ENCODE measurements at regions not wholly inside any gene's neighbourhood (a gene's known extent, or its start where the extent isn't known, plus 50 kb on each side); places are given as distances from the start of the nearest gene placed in this dataset.

DNA sequence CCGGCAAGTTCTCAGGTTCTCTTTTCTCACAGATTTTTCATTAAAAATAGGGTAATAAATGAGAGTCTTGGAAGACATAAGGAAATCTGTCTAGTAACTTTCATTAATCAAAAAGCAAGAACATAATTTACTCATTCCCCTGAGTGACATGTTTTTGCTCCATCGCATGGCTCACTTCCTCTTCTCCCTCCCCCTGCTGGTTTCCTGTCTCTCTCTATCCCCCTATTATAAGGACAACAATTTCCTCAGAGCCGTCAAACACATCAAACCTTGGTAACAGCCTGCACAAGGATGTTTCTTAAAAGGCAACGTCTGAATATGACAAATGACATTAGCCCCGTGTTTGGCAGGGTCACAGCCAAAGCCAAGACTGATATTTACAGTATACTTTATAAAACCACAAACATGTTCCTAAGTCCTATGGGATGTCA, 1149.6 kb downstream of the IGSF11 start:
- Histone ChIP-seq H2AK5ac (ENCODE audit: low read length) (no peak overlapping the region), H3K56ac (ENCODE audit: low read length) (no peak overlapping the region), H3K4me1 (ENCODE audit: control insufficient read depth, low read depth, low read length) (peaks cover 2% of the 10 kb centered on the region), H3K36me3 (ENCODE audit: control insufficient read depth, insufficient read depth, low read length) (no peaks in the 10 kb centered on the region), H2BK120ac (ENCODE audit: low read depth, low read length) (no peak overlapping the region), H3K4me2 (ENCODE audit: low read length) (no peak overlapping the region), H3K4ac (ENCODE audit: low read depth, low read length) (no peak overlapping the region), H2BK5ac (ENCODE audit: low read length) (no peak overlapping the region), H3K79me2 (ENCODE audit: control insufficient read depth, insufficient read depth, low read length) (no peaks in the 10 kb centered on the region), H3K18ac (ENCODE audit: low read length) (no peak overlapping the region), H4K5ac (ENCODE audit: low read length) (no peak overlapping the region), H3K23ac (ENCODE audit: low read length) (no peak overlapping the region), H3K27me3 (ENCODE audit: insufficient read depth, low read length, poor library complexity) (peaks cover 1% of the 10 kb centered on the region), H3K4me3 (ENCODE audit: low read length) (no peak overlapping the region), H2BK15ac (replicated peaks; ENCODE audit: low read depth) (no peak overlapping the region), H3K9ac (ENCODE audit: low read length) (no peak overlapping the region), H4K8ac (ENCODE audit: low read depth, low read length) (no peak overlapping the region), H3K27ac (ENCODE audit: low read depth, low read length) (no peak overlapping the region), H3K79me1 (ENCODE audit: low read length) (no peaks in the 10 kb centered on the region)
- no peak for DNase-seq
- WGBS (ENCODE audit: extremely low coverage, insufficient coverage, low lambda C conversion rate) = no CpG with 5 or more reads among the region's 5 CpGs

GRCh38 chr3:117886147-117886546, 1148.5 kb downstream of the IGSF11 start:
- Histone ChIP-seq H4K8ac (ENCODE audit: low read depth, low read length) (no peak overlapping the region), H3K79me2 (ENCODE audit: control insufficient read depth, insufficient read depth, low read length) (no peaks in the 10 kb centered on the region), H3K9ac (ENCODE audit: low read length) (no peak overlapping the region), H3K27me3 (ENCODE audit: insufficient read depth, low read length, poor library complexity) (peaks cover under 1% of the 10 kb centered on the region), H3K4ac (ENCODE audit: low read depth, low read length) (no peak overlapping the region), H2BK120ac (ENCODE audit: low read depth, low read length) (no peak overlapping the region), H3K27ac (ENCODE audit: low read depth, low read length) (no peak overlapping the region), H2AK5ac (ENCODE audit: low read length) (no peak overlapping the region), H2BK15ac (replicated peaks; ENCODE audit: low read depth) (no peak overlapping the region), H4K5ac (ENCODE audit: low read length) (no peak overlapping the region), H3K36me3 (ENCODE audit: control insufficient read depth, insufficient read depth, low read length) (no peaks in the 10 kb centered on the region), H3K4me2 (ENCODE audit: low read length) (no peak overlapping the region), H3K56ac (ENCODE audit: low read length) (no peak overlapping the region), H3K4me1 (ENCODE audit: control insufficient read depth, low read depth, low read length) (peaks cover 2% of the 10 kb centered on the region), H3K18ac (ENCODE audit: low read length) (no peak overlapping the region), H3K79me1 (ENCODE audit: low read length) (no peaks in the 10 kb centered on the region), H2BK5ac (ENCODE audit: low read length) (no peak overlapping the region), H3K23ac (ENCODE audit: low read length) (no peak overlapping the region), H3K4me3 (ENCODE audit: low read length) (no peak overlapping the region)
- no CpG with 5 or more reads among the region's 3 CpGs for WGBS (ENCODE audit: extremely low coverage, insufficient coverage, low lambda C conversion rate)
- DNase-seq = no peak

DNA sequence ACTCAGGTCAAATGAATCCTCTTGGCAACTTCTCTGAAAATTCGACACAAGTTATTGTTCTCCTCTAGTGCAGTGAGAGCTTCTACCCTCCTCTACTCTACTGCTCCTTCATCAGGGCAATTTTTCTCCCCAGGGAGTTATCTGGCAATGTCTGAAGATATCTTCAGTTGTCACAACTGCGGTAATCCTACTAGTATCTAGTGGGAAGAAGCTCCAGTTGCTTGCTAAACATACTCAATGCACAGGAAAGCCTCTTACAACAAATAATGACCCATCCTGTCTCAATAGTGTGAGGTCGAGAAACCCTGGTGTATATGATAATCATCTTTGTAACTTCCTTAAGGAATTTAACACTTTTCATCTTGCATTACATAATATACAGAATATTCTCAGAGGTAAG, 1147.6 kb downstream of the IGSF11 start:
- no CpG with 5 or more reads among the region's 3 CpGs for WGBS (ENCODE audit: extremely low coverage, insufficient coverage, low lambda C conversion rate)
- Histone ChIP-seq H3K4me1 (ENCODE audit: control insufficient read depth, low read depth, low read length) (peaks cover 2% of the 10 kb centered on the region), H3K9ac (ENCODE audit: low read length) (no peak overlapping the region), H3K4me3 (ENCODE audit: low read length) (no peak overlapping the region), H3K4ac (ENCODE audit: low read depth, low read length) (no peak overlapping the region), H3K79me2 (ENCODE audit: control insufficient read depth, insufficient read depth, low read length) (no peaks in the 10 kb centered on the region), H3K23ac (ENCODE audit: low read length) (no peak overlapping the region), H4K5ac (ENCODE audit: low read length) (no peak overlapping the region), H2BK120ac (ENCODE audit: low read depth, low read length) (no peak overlapping the region), H3K18ac (ENCODE audit: low read length) (no peak overlapping the region), H3K56ac (ENCODE audit: low read length) (no peak overlapping the region), H2AK5ac (ENCODE audit: low read length) (no peak overlapping the region), H4K8ac (ENCODE audit: low read depth, low read length) (no peak overlapping the region), H3K27me3 (ENCODE audit: insufficient read depth, low read length, poor library complexity) (no peaks in the 10 kb centered on the region), H2BK5ac (ENCODE audit: low read length) (no peak overlapping the region), H3K27ac (ENCODE audit: low read depth, low read length) (no peak overlapping the region), H3K79me1 (ENCODE audit: low read length) (no peaks in the 10 kb centered on the region), H2BK15ac (replicated peaks; ENCODE audit: low read depth) (no peak overlapping the region), H3K4me2 (ENCODE audit: low read length) (no peak overlapping the region), H3K36me3 (ENCODE audit: control insufficient read depth, insufficient read depth, low read length) (no peaks in the 10 kb centered on the region)
- DNase-seq = peak; percentile 61

- Histone ChIP-seq H3K4me1 (ENCODE audit: control insufficient read depth, low read depth, low read length) (peaks cover 2% of the 10 kb centered on the region), H3K4ac (ENCODE audit: low read depth, low read length) (no peak overlapping the region), H3K36me3 (ENCODE audit: control insufficient read depth, insufficient read depth, low read length) (no peaks in the 10 kb centered on the region), H3K79me1 (ENCODE audit: low read length) (no peaks in the 10 kb centered on the region), H2BK15ac (replicated peaks; ENCODE audit: low read depth) (no peak overlapping the region), H3K79me2 (ENCODE audit: control insufficient read depth, insufficient read depth, low read length) (no peaks in the 10 kb centered on the region), H4K8ac (ENCODE audit: low read depth, low read length) (no peak overlapping the region), H2BK5ac (ENCODE audit: low read length) (no peak overlapping the region), H3K27me3 (ENCODE audit: insufficient read depth, low read length, poor library complexity) (no peaks in the 10 kb centered on the region), H2AK5ac (ENCODE audit: low read length) (no peak overlapping the region), H3K4me2 (ENCODE audit: low read length) (no peak overlapping the region), H3K4me3 (ENCODE audit: low read length) (no peak overlapping the region), H3K56ac (ENCODE audit: low read length) (no peak overlapping the region), H2BK120ac (ENCODE audit: low read depth, low read length) (no peak overlapping the region), H3K23ac (ENCODE audit: low read length) (no peak overlapping the region), H3K18ac (ENCODE audit: low read length) (no peak overlapping the region), H3K27ac (ENCODE audit: low read depth, low read length) (no peak overlapping the region), H4K5ac (ENCODE audit: low read length) (no peak overlapping the region), H3K9ac (ENCODE audit: low read length) (no peak overlapping the region)
- WGBS (ENCODE audit: extremely low coverage, insufficient coverage, low lambda C conversion rate) = no CpG with 5 or more reads among the region's 4 CpGs
- no peak for DNase-seq
Observed at GRCh38 chr3:117887901-117888300, 1146.7 kb downstream of the IGSF11 start.

- no peak overlapping the region for H3K9ac ChIP-seq (ENCODE audit: low read length)
- no peak overlapping the region for H3K18ac ChIP-seq (ENCODE audit: low read length)
- no peak overlapping the region for H3K4me3 ChIP-seq (ENCODE audit: low read length)
- no peaks in the 10 kb centered on the region for H3K4me1 ChIP-seq (ENCODE audit: control insufficient read depth, low read depth, low read length)
- H3K27me3 ChIP-seq (ENCODE audit: insufficient read depth, low read length, poor library complexity) = no peaks in the 10 kb centered on the region
- DNase-seq = no peak
- no peak overlapping the region for H3K27ac ChIP-seq (ENCODE audit: low read depth, low read length)
- no peak overlapping the region for H2BK15ac ChIP-seq (replicated peaks; ENCODE audit: low read depth)
- H3K4ac ChIP-seq (ENCODE audit: low read depth, low read length) = no peak overlapping the region
- WGBS (ENCODE audit: extremely low coverage, insufficient coverage, low lambda C conversion rate) = no CpG with 5 or more reads among the region's 3 CpGs
- no peak overlapping the region for H2AK5ac ChIP-seq (ENCODE audit: low read length)
- no peak overlapping the region for H3K4me2 ChIP-seq (ENCODE audit: low read length)
- H2BK5ac ChIP-seq (ENCODE audit: low read length) = no peak overlapping the region
- H4K5ac ChIP-seq (ENCODE audit: low read length) = no peak overlapping the region
- no peaks in the 10 kb centered on the region for H3K79me2 ChIP-seq (ENCODE audit: control insufficient read depth, insufficient read depth, low read length)
- no peak overlapping the region for H3K56ac ChIP-seq (ENCODE audit: low read length)
- H2BK120ac ChIP-seq (ENCODE audit: low read depth, low read length) = no peak overlapping the region
- no peak overlapping the region for H4K8ac ChIP-seq (ENCODE audit: low read depth, low read length)
- no peaks in the 10 kb centered on the region for H3K79me1 ChIP-seq (ENCODE audit: low read length)
- H3K23ac ChIP-seq (ENCODE audit: low read length) = no peak overlapping the region
- no peaks in the 10 kb centered on the region for H3K36me3 ChIP-seq (ENCODE audit: control insufficient read depth, insufficient read depth, low read length)
Observed at GRCh38 chr3:117892431-117892841, 1142.2 kb downstream of the IGSF11 start.

GRCh38 chr3:117893001-117893400, 1141.6 kb downstream of the IGSF11 start:
- Histone ChIP-seq H3K36me3 (ENCODE audit: control insufficient read depth, insufficient read depth, low read length) (no peaks in the 10 kb centered on the region), H3K79me2 (ENCODE audit: control insufficient read depth, insufficient read depth, low read length) (no peaks in the 10 kb centered on the region), H3K23ac (ENCODE audit: low read length) (no peak overlapping the region), H2AK5ac (ENCODE audit: low read length) (no peak overlapping the region), H3K4me2 (ENCODE audit: low read length) (no peak overlapping the region), H3K4me3 (ENCODE audit: low read length) (no peak overlapping the region), H3K4ac (ENCODE audit: low read depth, low read length) (no peak overlapping the region), H3K27ac (ENCODE audit: low read depth, low read length) (no peak overlapping the region), H3K9ac (ENCODE audit: low read length) (no peak overlapping the region), H3K79me1 (ENCODE audit: low read length) (no peaks in the 10 kb centered on the region), H3K56ac (ENCODE audit: low read length) (no peak overlapping the region), H3K27me3 (ENCODE audit: insufficient read depth, low read length, poor library complexity) (no peaks in the 10 kb centered on the region), H2BK15ac (replicated peaks; ENCODE audit: low read depth) (no peak overlapping the region), H2BK120ac (ENCODE audit: low read depth, low read length) (no peak overlapping the region), H3K4me1 (ENCODE audit: control insufficient read depth, low read depth, low read length) (no peaks in the 10 kb centered on the region), H2BK5ac (ENCODE audit: low read length) (no peak overlapping the region), H4K5ac (ENCODE audit: low read length) (no peak overlapping the region), H4K8ac (ENCODE audit: low read depth, low read length) (no peak overlapping the region), H3K18ac (ENCODE audit: low read length) (no peak overlapping the region)
- DNase-seq = no peak

All from mesendoderm (in vitro differentiated cells).